ENCODE measurements at regions not wholly inside any gene's neighbourhood (a gene's known extent, or its start where the extent isn't known, plus 50 kb on each side); places are given as distances from the start of the nearest gene placed in this dataset.

DNA sequence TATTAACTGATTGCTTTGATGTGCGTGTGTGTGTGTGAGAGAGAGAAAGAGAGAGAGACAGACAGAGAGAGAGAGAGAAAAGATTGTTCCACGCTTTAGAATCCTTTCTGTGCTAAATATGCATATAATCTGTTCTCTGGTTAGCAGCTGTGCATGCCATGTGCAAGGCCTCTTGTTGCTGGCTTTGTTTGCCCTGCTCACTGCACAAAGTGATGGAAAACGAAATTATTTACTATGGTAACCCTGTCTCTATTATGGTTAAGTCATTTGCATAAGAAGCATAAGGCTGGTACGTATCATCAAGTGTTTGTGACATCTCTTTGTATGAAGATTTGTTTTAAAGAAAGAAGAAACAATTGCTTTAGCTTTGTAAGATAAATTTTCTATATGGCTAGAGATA lies 190.2 kb upstream of the POF1B start:
- Histone ChIP-seq H3K36me3 (ENCODE audit: control insufficient read depth in 2 of 4, insufficient read depth in 4 of 4, low read length in 3 of 4) (no peaks in the 10 kb centered on the region), H2BK12ac (ENCODE audit: low read depth, low read length) (no peak overlapping the region), H4K91ac (replicated peaks; ENCODE audit: insufficient read length, low read length) (no peak overlapping the region), H4K20me1 (replicated peaks in 1 of 2; ENCODE audit: control insufficient read depth in 1 of 2, insufficient read depth in 2 of 2, low read length in 2 of 2) (no peaks in the 10 kb centered on the region), H3K4me2 (ENCODE audit: insufficient read depth in 1 of 2, low read depth in 2 of 2, low read length in 2 of 2) (no peak overlapping the region), H4K8ac (ENCODE audit: extremely low read depth, insufficient read depth, low read length) (no peak overlapping the region), H3K9ac (replicated peaks in 1 of 4; ENCODE audit: extremely low read depth in 1 of 4, low read depth in 3 of 4, low read length in 3 of 4) (no peak overlapping the region), H3K27ac (ENCODE audit: low read depth, low read length) (no peak overlapping the region), H3K23me2 (ENCODE audit: low read depth, low read length) (no peaks in the 10 kb centered on the region), H2AK5ac (ENCODE audit: low read depth, low read length) (no peak overlapping the region), H2BK15ac (ENCODE audit: low read length) (no peak overlapping the region), H2BK5ac (ENCODE audit: low read depth, low read length) (no peak overlapping the region), H3K79me1 (ENCODE audit: low read depth, low read length) (no peaks in the 10 kb centered on the region), H2AFZ (ENCODE audit: low read length) (no peak overlapping the region), H3K56ac (replicated peaks; ENCODE audit: insufficient read length, low read depth, low read length) (no peak overlapping the region), H3K79me2 (ENCODE audit: control insufficient read depth in 1 of 2, insufficient read depth in 2 of 2, low read length in 2 of 2) (no peaks in the 10 kb centered on the region), H3K18ac (ENCODE audit: extremely low read depth, low read length) (no peak overlapping the region), H3K9me3 (ENCODE audit: insufficient read depth in 2 of 2, low read depth in 1 of 2, low read length in 1 of 2) (no peaks in the 10 kb centered on the region), H3K4me1 (replicated peaks in 1 of 4; ENCODE audit: control insufficient read depth in 3 of 4, insufficient read depth in 4 of 4, low read length in 3 of 4) (peaks cover 0 to 3% (median 0%) of the 10 kb centered on the region in 4 experiments; a peak in 1 of 7 replicates), H3K4me3 (ENCODE audit: extremely low read depth in 1 of 4, insufficient read depth in 2 of 4, low read depth in 3 of 4, low read length in 4 of 4) (no peak overlapping the region), H2BK20ac (ENCODE audit: low read length) (no peak overlapping the region), H3K4ac (replicated peaks; ENCODE audit: insufficient read length, low read depth, low read length) (no peak overlapping the region), H3K23ac (ENCODE audit: insufficient read length) (no peak overlapping the region), H2BK120ac (replicated peaks; ENCODE audit: low read depth, low read length) (no peak overlapping the region), H3K14ac (ENCODE audit: insufficient read length) (no peak overlapping the region), H4K5ac (ENCODE audit: insufficient read length, low read depth, low read length) (no peak overlapping the region), H3K27me3 (replicated peaks in 1 of 4; ENCODE audit: control insufficient read depth in 3 of 4, extremely low read depth in 1 of 4, insufficient read depth in 3 of 4, low read length in 3 of 4) (no peaks in the 10 kb centered on the region)
- no peak for FAIRE-seq
- ChIA-PET POLR2A (ENCODE audit: partially characterized antibody) (no interaction called here), CTCF (ENCODE audit: partially characterized antibody) (interaction anchor here (1.0 kb wide), 1 partner anchor 41 kb away, joined by 4 read pairs; no protein-coding TSS in a partner anchor)
- TF ChIP-seq BRCA1 (IDR thresholded peaks at IDR 0.05; ENCODE audit: low read depth, low read length) = no peak
- no peak for TF ChIP-seq KDM5A (IDR thresholded peaks at IDR 0.05; ENCODE audit: low read length)
- no peak for TF ChIP-seq KDM4A (IDR thresholded peaks at IDR 0.05; ENCODE audit: low read depth, low read length, severe bottlenecking)
- no peak for TF ChIP-seq EP300 (IDR thresholded peaks at IDR 0.05; ENCODE audit: borderline replicate concordance in 1 of 2, low read depth in 2 of 2, low read length in 2 of 2)
- no peak for TF ChIP-seq CHD1 (IDR thresholded peaks at IDR 0.05; ENCODE audit: low read depth, low read length)
- TF ChIP-seq, protein P1, sequence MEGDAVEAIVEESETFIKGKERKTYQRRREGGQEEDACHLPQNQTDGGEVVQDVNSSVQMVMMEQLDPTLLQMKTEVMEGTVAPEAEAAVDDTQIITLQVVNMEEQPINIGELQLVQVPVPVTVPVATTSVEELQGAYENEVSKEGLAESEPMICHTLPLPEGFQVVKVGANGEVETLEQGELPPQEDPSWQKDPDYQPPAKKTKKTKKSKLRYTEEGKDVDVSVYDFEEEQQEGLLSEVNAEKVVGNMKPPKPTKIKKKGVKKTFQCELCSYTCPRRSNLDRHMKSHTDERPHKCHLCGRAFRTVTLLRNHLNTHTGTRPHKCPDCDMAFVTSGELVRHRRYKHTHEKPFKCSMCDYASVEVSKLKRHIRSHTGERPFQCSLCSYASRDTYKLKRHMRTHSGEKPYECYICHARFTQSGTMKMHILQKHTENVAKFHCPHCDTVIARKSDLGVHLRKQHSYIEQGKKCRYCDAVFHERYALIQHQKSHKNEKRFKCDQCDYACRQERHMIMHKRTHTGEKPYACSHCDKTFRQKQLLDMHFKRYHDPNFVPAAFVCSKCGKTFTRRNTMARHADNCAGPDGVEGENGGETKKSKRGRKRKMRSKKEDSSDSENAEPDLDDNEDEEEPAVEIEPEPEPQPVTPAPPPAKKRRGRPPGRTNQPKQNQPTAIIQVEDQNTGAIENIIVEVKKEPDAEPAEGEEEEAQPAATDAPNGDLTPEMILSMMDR (IDR thresholded peaks at IDR 0.05; ENCODE audit: control extremely low read depth in 1 of 3, insufficient read depth in 1 of 3, low read depth in 1 of 3, low read length in 3 of 3) = no peak
- no peak for TF ChIP-seq CREB1 (IDR thresholded peaks at IDR 0.05)
- no peak for TF ChIP-seq SRF (IDR thresholded peaks at IDR 0.05; ENCODE audit: low read depth, low read length)
- WGBS, 2 experiments (ENCODE audit: extremely low coverage in 1 of 2, insufficient coverage in 1 of 2, insufficient read length in 1 of 2, insufficient replicate concordance in 2 of 2, low coverage in 1 of 2, low lambda C conversion rate in 2 of 2, missing lambda C conversion rate in 1 of 2) = 82% methylated on average over 4 of the region's 4 CpGs; no CpG with 5 or more reads in 1 of the 2 experiments
- DNase-seq (ENCODE audit: low read depth in 1 of 2, low spot score in 2 of 2) = no peak
